ENCODE measurements at regions not wholly inside any gene's neighbourhood (a gene's known extent, or its start where the extent isn't known, plus 50 kb on each side); places are given as distances from the start of the nearest gene placed in this dataset.

DNA sequence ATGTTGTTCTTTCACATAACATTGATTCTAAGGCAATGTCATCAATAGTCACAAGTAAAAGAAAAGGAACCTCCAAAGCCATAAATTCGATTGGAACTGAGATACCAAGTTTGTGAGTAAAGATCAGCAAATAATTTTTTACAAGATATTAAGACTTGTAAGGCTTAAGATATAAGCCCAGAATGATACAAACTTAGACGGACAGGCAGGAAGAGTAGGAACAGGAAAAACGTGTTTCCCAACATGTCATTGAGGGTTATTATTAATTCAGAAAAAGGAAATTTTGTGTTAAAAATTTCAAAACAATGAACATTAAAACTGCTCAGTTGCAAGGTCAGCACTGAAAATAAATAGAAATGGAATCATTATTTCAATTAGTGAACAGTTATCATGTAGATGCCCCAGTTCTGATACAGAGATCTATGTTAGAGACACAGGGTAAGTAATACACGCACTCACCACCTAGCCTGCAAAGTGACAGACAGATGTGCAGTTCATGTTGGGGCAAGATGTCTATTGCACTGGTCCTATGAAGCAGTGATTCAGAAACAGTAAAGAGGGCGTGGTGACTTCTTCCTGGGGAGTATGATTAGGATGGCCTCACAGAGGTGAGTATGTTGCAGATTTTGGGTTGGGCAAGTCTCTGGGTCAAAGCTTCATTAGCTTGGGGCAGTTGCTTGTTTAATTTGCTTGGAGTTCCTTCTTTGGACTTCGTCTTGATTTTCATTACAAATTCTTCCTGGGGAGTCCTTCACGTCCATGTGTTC lies 284.4 kb downstream of the SETD4 start:
- no peak for DNase-seq (ENCODE audit: low read depth)
- TF ChIP-seq, protein P1, sequence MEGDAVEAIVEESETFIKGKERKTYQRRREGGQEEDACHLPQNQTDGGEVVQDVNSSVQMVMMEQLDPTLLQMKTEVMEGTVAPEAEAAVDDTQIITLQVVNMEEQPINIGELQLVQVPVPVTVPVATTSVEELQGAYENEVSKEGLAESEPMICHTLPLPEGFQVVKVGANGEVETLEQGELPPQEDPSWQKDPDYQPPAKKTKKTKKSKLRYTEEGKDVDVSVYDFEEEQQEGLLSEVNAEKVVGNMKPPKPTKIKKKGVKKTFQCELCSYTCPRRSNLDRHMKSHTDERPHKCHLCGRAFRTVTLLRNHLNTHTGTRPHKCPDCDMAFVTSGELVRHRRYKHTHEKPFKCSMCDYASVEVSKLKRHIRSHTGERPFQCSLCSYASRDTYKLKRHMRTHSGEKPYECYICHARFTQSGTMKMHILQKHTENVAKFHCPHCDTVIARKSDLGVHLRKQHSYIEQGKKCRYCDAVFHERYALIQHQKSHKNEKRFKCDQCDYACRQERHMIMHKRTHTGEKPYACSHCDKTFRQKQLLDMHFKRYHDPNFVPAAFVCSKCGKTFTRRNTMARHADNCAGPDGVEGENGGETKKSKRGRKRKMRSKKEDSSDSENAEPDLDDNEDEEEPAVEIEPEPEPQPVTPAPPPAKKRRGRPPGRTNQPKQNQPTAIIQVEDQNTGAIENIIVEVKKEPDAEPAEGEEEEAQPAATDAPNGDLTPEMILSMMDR (IDR thresholded peaks at IDR 0.05; ENCODE audit: insufficient read depth, low read depth, low read length): no peak
- H3K4me3 ChIP-seq (ENCODE audit: low read depth, low read length): no peak overlapping the region

DNA sequence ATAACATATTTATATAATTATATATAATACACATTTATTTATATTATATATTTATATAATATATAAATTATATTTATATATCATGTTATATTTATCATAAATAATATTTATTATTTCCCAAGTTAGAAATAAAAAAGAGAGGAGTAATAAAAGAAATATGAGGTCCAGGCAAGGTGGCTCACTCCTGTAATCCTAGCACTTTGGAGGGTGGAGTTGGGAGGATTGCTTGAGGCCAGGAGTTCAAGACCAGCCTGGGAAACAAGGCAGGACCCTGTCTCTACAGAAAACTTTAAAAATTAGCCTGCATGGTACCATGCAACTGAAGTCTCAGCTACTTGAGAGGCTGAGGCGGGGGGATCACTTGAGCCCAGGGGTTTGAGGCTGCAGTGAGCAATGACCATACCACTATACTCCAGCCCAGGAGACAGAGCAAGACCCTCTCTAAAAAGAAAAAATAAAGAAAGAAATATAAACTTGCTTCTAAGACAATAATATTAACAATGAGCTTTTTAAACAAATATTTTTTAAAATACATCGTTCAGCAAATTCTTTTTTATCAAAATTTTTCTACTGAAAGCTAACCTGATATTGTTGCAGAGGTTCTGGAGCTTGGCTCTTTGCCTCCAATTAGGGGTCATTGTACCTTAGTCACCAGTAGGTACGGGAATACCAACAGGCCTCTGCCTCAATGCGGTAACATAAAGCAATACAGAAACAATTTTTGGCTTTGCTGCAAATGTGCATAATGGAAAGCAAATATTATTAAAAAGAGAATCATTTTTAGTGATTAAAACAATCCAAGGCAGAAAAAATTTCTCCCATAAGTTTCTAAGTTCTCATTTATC lies 290.0 kb downstream of the SETD4 start:
- TF ChIP-seq, protein P1 (IDR thresholded peaks at IDR 0.05; ENCODE audit: insufficient read depth, low read depth, low read length): no peak
- H3K4me3 ChIP-seq (ENCODE audit: low read depth, low read length): no peak overlapping the region
- DNase-seq (ENCODE audit: low read depth): no peak

DNA sequence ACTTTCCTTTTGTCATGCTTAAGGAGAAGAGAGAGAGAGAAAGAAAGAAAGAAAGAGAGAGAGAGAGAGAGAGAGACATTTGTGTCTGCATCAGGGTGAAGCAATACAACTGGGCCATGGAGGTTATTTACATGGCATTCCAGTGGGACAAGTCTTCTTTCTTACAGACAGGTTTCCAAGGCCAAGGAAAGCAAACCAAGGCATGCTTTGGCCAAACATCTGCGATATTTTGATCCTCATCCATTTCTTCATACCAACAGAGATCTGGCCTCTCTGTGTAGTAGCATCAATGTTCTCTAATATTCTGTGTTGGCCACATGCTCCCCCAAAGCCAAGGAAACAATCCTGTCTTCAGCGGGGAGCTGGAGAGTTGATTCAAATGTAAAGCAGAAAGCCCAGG lies 292.1 kb downstream of the SETD4 start:
- no peak for DNase-seq (ENCODE audit: low read depth)
- H3K4me3 ChIP-seq (ENCODE audit: low read depth, low read length): no peak overlapping the region
- TF ChIP-seq, protein P1 (IDR thresholded peaks at IDR 0.05; ENCODE audit: insufficient read depth, low read depth, low read length): no peak

DNA sequence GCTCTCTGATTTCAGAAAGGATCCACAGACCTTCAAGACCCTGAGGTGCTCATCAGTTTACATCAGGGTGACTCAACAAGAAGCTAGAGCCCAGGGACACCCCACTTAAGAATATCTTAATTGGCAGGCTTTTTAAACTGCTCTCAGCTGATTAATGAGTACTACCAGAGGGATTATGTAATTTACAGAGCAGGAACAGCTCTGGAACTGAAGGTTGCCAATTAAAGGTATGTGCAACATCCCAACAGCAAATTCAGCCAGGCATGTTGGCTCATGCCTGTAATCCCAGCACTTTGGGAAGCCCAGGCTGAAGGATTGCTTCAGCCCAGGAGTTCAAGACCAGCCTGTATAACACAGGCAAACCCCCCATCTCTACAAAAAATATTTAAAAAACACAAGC lies 295.7 kb downstream of the SETD4 start:
- no peak for DNase-seq (ENCODE audit: low read depth)
- no peak overlapping the region for H3K4me3 ChIP-seq (ENCODE audit: low read depth, low read length)
- TF ChIP-seq, protein P1 (IDR thresholded peaks at IDR 0.05; ENCODE audit: insufficient read depth, low read depth, low read length): no peak

DNA sequence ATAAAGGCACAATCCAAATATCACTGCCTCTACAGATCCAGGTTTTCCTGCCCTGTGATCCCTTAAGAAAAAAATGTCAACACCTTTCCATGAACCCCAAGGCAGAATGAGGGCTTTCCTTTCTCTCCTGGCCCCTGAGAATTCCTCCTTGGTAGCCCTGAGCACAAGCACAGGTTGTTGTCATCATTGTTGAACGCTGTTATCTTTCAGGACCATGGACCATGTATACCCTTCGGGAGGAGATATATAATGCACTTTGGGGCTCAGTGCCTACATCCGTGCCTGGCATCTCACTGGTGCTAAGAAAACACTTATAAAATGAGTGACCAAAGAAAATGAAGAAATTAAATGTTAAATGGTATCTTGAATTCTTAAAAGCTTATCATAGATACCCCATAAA lies 296.2 kb downstream of the SETD4 start:
- TF ChIP-seq, protein P1 (IDR thresholded peaks at IDR 0.05; ENCODE audit: insufficient read depth, low read depth, low read length): no peak
- no peak for DNase-seq (ENCODE audit: low read depth)
- no peak overlapping the region for H3K4me3 ChIP-seq (ENCODE audit: low read depth, low read length)

DNA sequence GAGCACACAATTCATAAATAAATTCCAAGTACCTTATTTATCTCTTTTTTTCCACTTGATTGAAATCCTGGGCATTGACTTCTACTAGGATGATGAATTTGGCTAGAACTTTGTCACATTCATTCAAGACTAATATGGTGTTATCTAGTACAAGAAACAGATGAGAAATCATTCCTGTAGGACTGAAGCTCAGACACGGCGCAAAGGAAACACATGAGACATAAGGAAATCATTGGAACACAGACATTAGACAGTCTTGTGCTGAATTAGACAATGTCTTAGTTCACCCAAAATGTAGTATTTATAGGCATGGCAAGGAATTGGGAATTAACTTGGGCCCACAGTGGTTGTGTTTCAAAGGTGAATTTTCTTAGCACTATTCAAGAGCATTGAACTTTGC lies 305.7 kb downstream of the SETD4 start:
- no peak for DNase-seq (ENCODE audit: low read depth)
- TF ChIP-seq, protein P1 (IDR thresholded peaks at IDR 0.05; ENCODE audit: insufficient read depth, low read depth, low read length): no peak

More for the DNA sequence above, 305.7 kb downstream of the SETD4 start:
- no peak overlapping the region for H3K4me3 ChIP-seq (ENCODE audit: low read depth, low read length)

Measured in fibroblast of villous mesenchyme (primary cell).